ENCODE measurements at regions not wholly inside any gene's neighbourhood (a gene's known extent, or its start where the extent isn't known, plus 50 kb on each side); places are given as distances from the start of the nearest gene placed in this dataset.
"Not testable (repeated sequence)": the region's sequence is repeated elsewhere in the genome, so short reads cannot be mapped to it uniquely, and the experiment has no call there.

DNA sequence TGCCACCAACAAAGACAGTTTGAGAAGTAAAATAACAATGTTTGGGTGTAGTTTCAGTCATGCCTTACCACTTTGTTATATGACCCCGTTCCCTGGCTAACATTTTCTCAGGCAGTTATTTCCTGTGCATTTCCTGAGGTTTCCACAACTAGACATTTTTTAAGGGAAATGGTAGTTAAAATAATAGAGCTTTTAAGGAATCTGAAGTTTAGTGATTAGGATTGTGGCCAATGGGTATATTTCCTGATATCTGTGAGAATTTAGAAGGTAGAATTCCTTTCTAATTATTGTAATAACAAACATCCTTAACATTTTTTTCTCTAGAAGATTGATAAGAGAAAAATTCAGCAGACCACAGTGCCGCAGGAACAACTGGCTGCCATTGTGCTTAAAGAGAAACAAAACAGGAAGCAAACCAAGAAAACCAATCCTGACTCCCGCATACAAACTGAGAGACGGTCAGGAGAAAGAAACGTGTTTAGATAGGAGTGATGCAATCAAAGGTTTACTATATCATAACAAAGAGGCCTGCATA, 193.6 kb downstream of the MBL2 start:
- Mint-ChIP-seq H3K27me3 (no peaks in the 10 kb centered on the region), H3K4me1 (no peaks in the 10 kb centered on the region), H3K36me3 (ENCODE audit: low read depth) (no peaks in the 10 kb centered on the region), H3K27ac (no peak overlapping the region), H3K4me3 (no peak overlapping the region), H3K9me3 (peaks cover 4% of the 10 kb centered on the region)
- DNase-seq: no peak
- CTCF ChIA-PET: no interaction called here
- POLR2A ChIA-PET: no interaction called here

DNA sequence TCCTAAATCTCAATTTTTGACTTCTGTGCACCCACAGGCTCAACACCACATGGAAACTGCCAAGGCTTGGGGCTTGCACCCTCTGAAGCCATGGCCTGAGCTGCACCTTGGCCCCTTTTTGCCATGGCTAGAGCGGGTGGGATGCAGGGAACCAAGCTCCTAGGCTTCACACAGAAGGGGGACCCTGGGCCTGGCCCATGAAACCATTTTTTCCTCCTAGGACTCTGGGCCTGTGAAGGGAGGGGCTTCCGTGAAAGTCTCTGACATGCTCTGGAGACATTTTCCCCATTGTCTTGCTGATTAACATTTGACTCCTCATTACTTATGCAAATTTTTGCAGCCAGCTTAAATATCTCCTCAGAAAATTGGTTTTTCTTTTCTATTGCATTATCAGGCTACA, 190.9 kb downstream of the MBL2 start:
- H3K27me3 Mint-ChIP-seq; H3K4me3 Mint-ChIP-seq; H3K36me3 Mint-ChIP-seq (ENCODE audit: low read depth); CTCF ChIA-PET; DNase-seq; H3K4me1 Mint-ChIP-seq; H3K9me3 Mint-ChIP-seq; POLR2A ChIA-PET; H3K27ac Mint-ChIP-seq: not testable (repeated sequence)

DNA sequence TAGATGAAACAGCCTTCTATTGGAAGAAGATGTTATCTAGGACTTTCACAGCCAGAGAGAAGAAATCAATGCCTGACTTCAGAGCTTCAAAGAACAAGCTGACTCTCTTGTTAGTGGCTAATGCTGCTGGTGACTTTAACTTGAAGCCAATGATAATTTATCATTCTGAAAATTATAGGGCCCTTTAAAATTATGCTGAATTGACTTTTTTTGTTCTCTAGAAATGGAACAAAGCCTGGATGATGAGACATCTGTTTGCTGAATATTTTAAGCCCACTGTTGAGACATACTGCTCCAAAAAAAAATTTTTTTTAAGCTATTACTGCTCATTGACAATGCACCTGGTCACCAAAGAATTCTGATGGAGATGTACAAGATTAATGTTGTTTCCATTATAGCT, 189.2 kb downstream of the MBL2 start:
- Mint-ChIP-seq H3K9me3 (peaks cover 8% of the 10 kb centered on the region), H3K36me3 (ENCODE audit: low read depth) (no peaks in the 10 kb centered on the region), H3K27ac (no peak overlapping the region), H3K4me1 (no peaks in the 10 kb centered on the region), H3K27me3 (no peaks in the 10 kb centered on the region), H3K4me3 (no peak overlapping the region)
- CTCF ChIA-PET: no interaction called here
- POLR2A ChIA-PET: no interaction called here
- DNase-seq: no peak

DNA sequence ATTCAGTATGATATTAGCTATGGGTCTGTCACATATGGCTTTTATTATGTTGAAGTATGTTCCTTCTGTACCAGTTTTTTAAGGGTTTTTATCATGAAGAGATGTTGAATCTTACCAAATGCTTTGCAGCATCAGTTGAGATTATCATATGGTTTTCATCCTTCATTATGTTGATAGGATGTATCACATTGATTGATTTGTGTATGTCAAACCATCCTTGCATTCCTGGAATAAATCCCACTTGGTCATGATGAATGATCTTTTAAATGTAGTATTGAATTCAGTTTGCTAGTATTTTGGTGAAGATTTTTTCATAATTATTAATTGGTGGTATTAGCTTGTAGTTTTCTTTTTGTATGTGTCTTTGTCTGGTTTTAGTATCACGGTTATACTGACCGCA, 185.9 kb downstream of the MBL2 start:
- H3K27ac Mint-ChIP-seq: no peak overlapping the region
- H3K27me3 Mint-ChIP-seq: no peaks in the 10 kb centered on the region
- H3K4me1 Mint-ChIP-seq: no peaks in the 10 kb centered on the region
- H3K36me3 Mint-ChIP-seq (ENCODE audit: low read depth): no peaks in the 10 kb centered on the region
- ChIA-PET POLR2A (no interaction called here), CTCF (no interaction called here)
- DNase-seq: no peak
- peaks cover 4% of the 10 kb centered on the region for H3K9me3 Mint-ChIP-seq
- H3K4me3 Mint-ChIP-seq: no peak overlapping the region

DNA sequence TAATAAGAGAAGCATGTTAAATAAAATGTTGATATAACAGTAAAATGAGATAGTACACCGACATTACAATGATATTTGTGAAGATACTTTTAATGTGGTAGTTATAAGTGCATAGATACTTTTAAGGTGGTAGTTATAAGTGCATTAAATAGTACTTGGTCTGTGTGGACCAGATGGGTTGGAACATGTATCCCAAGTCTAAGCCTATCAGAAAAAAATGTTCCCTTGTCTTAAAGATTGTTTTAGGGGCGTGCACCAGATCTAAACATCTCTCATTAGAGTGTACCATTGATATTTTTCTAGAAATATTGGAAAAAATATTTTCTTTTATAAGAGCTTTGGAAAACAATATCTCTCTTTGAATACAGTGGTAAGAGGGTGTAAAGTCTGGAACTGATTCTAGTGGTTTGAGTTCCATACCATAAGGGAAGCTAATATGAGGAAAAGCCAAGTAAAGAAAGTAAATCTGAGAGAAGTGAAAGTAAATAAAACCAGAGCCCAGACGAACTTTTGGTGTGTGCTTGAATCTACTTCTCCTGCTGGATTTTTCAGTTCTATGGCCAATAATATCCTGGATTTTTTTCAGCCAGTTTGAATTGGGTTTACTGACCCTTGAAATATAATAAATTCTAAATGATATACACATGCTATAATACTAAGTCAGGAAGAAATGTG, 175.3 kb downstream of the MBL2 start:
- H3K36me3 Mint-ChIP-seq (ENCODE audit: low read depth): no peaks in the 10 kb centered on the region
- POLR2A ChIA-PET: no interaction called here

DNA sequence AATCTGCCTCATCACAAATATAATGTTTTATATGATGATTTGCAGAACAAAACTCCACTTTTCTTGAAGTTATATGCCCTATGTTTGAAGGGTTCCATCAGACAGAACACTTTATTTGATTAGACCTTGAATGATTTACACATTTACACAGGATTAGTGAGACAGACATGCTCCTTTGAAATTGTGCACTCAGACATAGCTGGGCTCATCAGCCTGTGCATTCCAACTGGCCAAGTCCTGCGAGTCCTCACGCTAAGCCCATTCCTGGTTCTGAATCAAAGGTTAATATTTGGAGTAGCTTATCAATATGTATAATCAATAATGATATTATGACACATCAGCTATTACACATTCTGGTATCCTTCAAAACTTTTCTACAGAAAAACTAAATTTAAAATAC, 173.6 kb downstream of the MBL2 start:
- CTCF ChIA-PET: no interaction called here
- Mint-ChIP-seq H3K27ac (no peak overlapping the region), H3K27me3 (no peaks in the 10 kb centered on the region), H3K9me3 (no peaks in the 10 kb centered on the region), H3K36me3 (ENCODE audit: low read depth) (no peaks in the 10 kb centered on the region), H3K4me3 (no peak overlapping the region), H3K4me1 (no peaks in the 10 kb centered on the region)
- DNase-seq: no peak
- POLR2A ChIA-PET: no interaction called here

More for the DNA sequence above, 175.3 kb downstream of the MBL2 start:
- Mint-ChIP-seq H3K4me1 (no peaks in the 10 kb centered on the region), H3K9me3 (no peaks in the 10 kb centered on the region), H3K27me3 (no peaks in the 10 kb centered on the region), H3K4me3 (no peak overlapping the region), H3K27ac (no peak overlapping the region)
- CTCF ChIA-PET: no interaction called here
- DNase-seq: no peak

DNA sequence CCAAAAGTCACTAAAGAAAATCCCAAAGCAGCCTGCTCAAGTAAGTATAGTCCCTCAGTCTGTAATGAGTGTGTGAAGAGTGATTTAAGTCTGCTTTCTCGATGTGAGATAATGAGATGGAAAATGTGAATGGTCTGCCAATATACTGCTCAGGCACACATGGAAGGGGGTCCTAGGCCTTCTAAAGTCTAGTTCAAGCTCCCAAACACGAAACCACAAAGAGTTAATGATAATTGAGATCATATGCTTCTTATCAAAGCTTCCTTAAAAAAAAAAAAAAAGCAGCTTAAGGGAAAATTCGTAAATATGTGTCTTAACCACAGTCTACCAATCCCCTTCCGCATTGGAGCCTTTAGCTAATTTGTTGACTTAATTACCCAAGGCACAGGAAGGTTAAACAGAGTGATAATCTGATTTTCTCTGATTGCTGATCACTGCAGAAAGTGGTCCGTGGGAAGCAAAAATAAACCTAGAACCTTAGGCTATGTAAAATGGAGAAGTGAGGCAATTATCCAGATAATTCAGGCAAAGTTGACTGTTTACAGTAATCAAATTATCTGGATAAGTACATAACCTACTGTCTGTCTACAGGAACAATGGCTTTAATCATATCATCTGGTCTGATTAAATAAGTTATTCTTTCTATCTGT, 172.9 kb downstream of the MBL2 start:
- POLR2A ChIA-PET: no interaction called here
- no peak for DNase-seq
- Mint-ChIP-seq H3K36me3 (ENCODE audit: low read depth) (no peaks in the 10 kb centered on the region), H3K4me1 (no peaks in the 10 kb centered on the region), H3K4me3 (no peak overlapping the region), H3K27me3 (no peaks in the 10 kb centered on the region), H3K27ac (no peak overlapping the region), H3K9me3 (no peaks in the 10 kb centered on the region)
- CTCF ChIA-PET: interaction anchor here (1.0 kb wide), 1 partner anchor 8 kb away, joined by 3 read pairs; no protein-coding TSS in a partner anchor

DNA sequence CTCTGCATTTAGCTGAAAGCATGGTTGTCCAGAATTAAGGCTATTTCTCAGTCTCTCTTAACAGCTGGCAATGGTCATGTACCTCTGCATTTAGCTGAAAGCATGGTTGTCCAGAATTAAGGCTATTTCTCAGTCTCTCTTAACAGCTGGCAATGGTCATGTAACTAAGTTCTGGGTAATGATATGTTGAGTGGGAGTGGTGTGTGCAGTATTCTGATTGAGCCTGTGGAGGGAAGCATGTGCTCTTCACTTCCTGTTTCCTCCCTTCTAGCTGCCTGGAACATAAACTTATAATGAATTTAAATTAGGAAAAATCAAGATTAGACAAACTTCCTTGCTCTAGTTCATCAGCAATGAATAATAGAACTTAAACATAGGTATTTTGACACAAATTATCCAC, 168.5 kb downstream of the MBL2 start:
- DNase-seq; H3K27ac Mint-ChIP-seq; H3K36me3 Mint-ChIP-seq (ENCODE audit: low read depth); H3K9me3 Mint-ChIP-seq; H3K4me3 Mint-ChIP-seq; POLR2A ChIA-PET; CTCF ChIA-PET; H3K4me1 Mint-ChIP-seq; H3K27me3 Mint-ChIP-seq: not testable (repeated sequence)

DNA sequence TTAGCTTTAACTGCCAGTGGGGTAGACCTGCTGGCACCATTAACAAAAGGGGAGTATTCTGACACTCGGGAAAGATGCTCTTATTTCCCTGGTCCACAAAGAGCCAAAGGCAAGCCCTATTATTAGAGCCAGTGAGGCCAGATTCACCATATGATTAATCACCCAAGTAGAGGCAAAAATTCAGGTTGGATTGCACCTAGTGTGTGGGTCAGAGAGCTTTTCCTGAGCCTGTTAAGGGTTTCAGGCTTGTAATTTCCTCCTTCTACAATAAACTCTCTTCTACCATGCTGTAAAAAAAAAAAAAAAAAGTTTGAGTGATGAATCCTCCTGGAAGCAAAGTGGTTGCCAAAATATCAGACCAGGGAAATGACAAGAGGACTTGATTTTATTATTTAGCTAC, 163.5 kb downstream of the MBL2 start:
- Mint-ChIP-seq H3K36me3 (ENCODE audit: low read depth) (no peaks in the 10 kb centered on the region), H3K27me3 (no peaks in the 10 kb centered on the region), H3K9me3 (no peaks in the 10 kb centered on the region), H3K4me3 (no peak overlapping the region), H3K27ac (no peak overlapping the region), H3K4me1 (no peaks in the 10 kb centered on the region)
- DNase-seq: no peak
- ChIA-PET POLR2A (no interaction called here), CTCF (no interaction called here)

DNA sequence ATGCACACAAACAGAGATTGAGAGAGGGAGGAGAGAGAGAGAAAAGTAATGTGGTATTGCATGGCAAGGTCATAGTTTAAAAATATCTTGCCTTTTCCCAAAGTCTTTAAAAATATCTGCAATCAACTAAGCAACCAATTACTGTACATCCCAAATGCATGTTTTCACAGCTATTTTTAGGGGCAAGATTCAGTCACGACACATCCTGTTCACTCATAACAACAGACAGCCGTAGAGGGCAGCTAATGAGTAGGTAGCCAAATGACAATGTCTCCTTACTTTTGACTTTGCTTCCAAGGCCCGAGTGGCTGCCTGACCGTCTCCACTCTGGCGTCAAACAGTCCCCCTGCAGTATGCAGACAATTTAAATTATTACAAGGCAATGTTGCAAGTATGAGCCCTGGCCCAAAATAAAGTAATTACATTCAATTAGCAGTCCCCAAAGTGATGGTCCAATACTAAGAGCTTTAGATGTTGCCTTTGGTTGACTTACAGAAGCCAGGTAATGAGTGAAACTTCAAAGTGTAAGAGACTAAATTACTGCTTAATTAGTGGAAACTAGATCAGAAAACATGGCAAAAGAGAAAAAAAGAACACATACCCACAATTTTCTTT, 162.9 kb downstream of the MBL2 start:
- Mint-ChIP-seq H3K4me3 (no peak overlapping the region), H3K27ac (no peak overlapping the region), H3K27me3 (no peaks in the 10 kb centered on the region), H3K9me3 (no peaks in the 10 kb centered on the region), H3K36me3 (ENCODE audit: low read depth) (no peaks in the 10 kb centered on the region), H3K4me1 (no peaks in the 10 kb centered on the region)
- CTCF ChIA-PET: no interaction called here
- POLR2A ChIA-PET: no interaction called here
- DNase-seq: no peak

DNA sequence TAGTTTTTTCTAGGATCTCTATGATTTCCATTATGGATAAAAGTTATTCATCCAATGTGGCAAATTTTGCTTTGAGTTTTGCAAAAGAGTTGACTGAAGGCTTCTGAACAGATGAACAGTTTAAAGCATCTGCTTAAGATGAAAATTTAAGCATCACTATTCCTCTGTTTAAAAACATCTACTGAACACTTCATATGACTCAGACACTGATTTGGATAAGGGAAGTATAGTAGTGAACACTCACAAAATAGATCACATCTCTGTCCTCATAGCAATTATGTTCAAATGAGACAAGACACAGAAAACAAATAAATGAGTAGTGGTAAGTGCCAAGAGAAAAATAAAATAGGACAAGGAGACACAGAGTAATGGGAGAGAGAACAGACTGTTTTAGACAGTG, 157.3 kb downstream of the MBL2 start:
- Mint-ChIP-seq H3K9me3 (no peaks in the 10 kb centered on the region), H3K4me1 (no peaks in the 10 kb centered on the region), H3K4me3 (no peak overlapping the region), H3K36me3 (ENCODE audit: low read depth) (no peaks in the 10 kb centered on the region), H3K27me3 (no peaks in the 10 kb centered on the region), H3K27ac (no peak overlapping the region)
- DNase-seq: no peak
- CTCF ChIA-PET: no interaction called here
- POLR2A ChIA-PET: no interaction called here

DNA sequence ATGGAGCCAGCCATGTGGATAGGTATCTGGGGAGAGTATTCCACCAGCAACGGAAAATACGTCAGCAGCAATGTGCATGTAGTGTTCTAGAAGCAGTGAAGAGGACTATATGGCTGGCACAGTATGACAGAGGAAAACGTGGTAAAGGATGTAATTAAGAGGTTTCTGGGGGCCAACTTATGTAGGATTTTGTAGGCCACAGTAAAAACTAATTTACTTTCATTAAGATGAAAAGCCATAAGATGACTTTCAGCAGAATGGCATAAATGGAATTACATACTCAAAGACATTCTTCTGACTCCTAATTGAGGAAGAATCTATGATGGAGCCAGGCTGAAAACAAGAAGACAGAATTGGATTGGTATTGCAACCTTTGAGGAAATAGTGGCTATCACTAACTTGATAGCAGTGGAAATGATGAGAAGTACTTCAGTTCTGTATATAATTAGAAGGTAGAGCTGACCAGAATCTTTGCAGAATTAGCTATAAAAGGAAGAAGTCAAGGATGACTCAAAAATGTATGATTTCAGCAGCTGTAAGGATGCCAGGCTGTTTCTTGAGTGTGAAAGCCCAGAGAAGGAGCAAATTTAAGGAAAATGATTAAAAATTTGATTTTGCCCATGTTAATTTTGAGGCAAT, 156.7 kb downstream of the MBL2 start:
- Mint-ChIP-seq H3K27me3 (no peaks in the 10 kb centered on the region), H3K27ac (no peak overlapping the region), H3K4me3 (no peak overlapping the region), H3K4me1 (no peaks in the 10 kb centered on the region), H3K9me3 (no peaks in the 10 kb centered on the region), H3K36me3 (ENCODE audit: low read depth) (no peaks in the 10 kb centered on the region)
- POLR2A ChIA-PET: no interaction called here
- CTCF ChIA-PET: no interaction called here
- no peak for DNase-seq

DNA sequence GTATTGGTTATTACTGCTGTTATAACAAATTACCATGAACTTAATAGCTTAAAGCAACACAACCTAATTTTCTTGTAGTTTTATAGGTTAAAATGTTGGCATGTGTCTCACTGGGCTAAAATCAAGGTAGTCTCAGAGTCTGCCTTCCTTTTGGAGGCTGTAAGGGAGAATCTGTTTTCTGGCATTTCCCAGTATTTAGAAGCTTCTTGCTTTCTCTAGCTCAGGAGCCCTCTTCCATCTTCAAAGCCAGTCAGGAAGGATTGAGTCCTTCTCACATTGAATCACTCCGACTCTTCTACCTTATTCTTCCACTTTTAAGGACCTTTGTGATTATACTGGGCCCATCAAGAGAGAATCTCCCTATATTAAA, 156.2 kb downstream of the MBL2 start:
- POLR2A ChIA-PET: no interaction called here
- Mint-ChIP-seq H3K4me3 (no peak overlapping the region), H3K36me3 (ENCODE audit: low read depth) (no peaks in the 10 kb centered on the region), H3K9me3 (no peaks in the 10 kb centered on the region), H3K27ac (no peak overlapping the region), H3K27me3 (no peaks in the 10 kb centered on the region), H3K4me1 (no peaks in the 10 kb centered on the region)
- CTCF ChIA-PET: no interaction called here
- DNase-seq: no peak
